Chondrocyte (in vitro differentiated cells): ENCODE measurements at regions not wholly inside any gene's neighbourhood (a gene's known extent, or its start where the extent isn't known, plus 50 kb on each side); places are given as distances from the start of the nearest gene placed in this dataset.

Experiments
- DNase-seq: peaks from one replicate; pipeline ENCODE4 v3.0.0; 2021; ENCODE audit warnings: mixed read lengths, low spot score
- H3K27ac Mint-ChIP-seq: one replicate; pipeline ENCODE4 v1.8.0; 2021; ENCODE audit warnings: mild to moderate bottlenecking, moderate library complexity, mixed read lengths; ENCODE audit not compliant: unreplicated experiment
- H3K27me3 Mint-ChIP-seq: 2 replicates; pipeline ENCODE4 v1.8.0; 2021; ENCODE audit warnings: low read depth, mixed read lengths
- H3K36me3 Mint-ChIP-seq: 2 replicates; pipeline ENCODE4 v1.8.0; 2021; ENCODE audit warnings: low read depth, mixed read lengths
- H3K4me1 Mint-ChIP-seq: 2 replicates; pipeline ENCODE4 v1.8.0; 2021; ENCODE audit warnings: low read depth, mild to moderate bottlenecking, mixed read lengths
- H3K4me3 Mint-ChIP-seq: one replicate; pipeline ENCODE4 v1.8.0; 2021; ENCODE audit warnings: mild to moderate bottlenecking, moderate library complexity, mixed read lengths; ENCODE audit not compliant: unreplicated experiment
- H3K9me3 Mint-ChIP-seq: 2 replicates; pipeline ENCODE4 v1.8.0; 2021; ENCODE audit warnings: low read depth, mixed read lengths
- CTCF ChIP-seq: fragments of 200-600 bp; sonication (generic); IDR thresholded peaks from 2 replicates; pipeline ENCODE4 v1.5.0; 2021; ENCODE audit warnings: antibody characterized with exemption, mild to moderate bottlenecking, moderate library complexity

GRCh38 chr9:134491196-134491835, 150.3 kb upstream of the COL5A1 start:
- Mint-ChIP-seq H3K9me3 (no peaks in the 10 kb centered on the region), H3K27ac (no peak overlapping the region)
- TF ChIP-seq CTCF, result no peak

DNA sequence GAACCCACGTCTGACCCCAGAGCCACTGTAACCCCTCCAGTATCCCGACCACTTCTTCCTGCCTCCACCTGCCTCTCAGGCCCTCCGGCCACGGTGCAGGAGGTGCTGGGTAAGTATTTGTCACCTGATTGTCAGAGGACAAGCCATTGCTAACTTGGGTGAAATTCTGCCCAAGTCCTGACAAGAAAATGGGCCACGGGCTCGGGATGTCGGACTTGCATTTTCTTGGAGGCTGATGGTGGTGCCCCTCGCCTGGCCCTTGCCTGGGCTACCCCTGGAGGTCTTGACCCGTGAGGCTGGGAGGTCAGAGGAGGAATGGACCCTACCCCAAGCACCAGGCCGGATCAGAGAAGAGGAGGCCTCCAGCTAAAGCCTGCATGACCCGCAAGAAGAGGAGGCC, 149.7 kb upstream of the COL5A1 start:
- Mint-ChIP-seq H3K9me3 (no peaks in the 10 kb centered on the region), H3K27ac (no peak overlapping the region), H3K4me1 (peaks cover 18% of the 10 kb centered on the region), H3K4me3 (no peak overlapping the region), H3K27me3 (no peaks in the 10 kb centered on the region), H3K36me3 (no peaks in the 10 kb centered on the region)
- no peak for DNase-seq
- no peak for TF ChIP-seq CTCF

More at GRCh38 chr9:134491196-134491835, 150.3 kb upstream of the COL5A1 start:
- no peak for DNase-seq
- Mint-ChIP-seq H3K4me1 (peaks cover 13% of the 10 kb centered on the region), H3K27me3 (no peaks in the 10 kb centered on the region), H3K4me3 (no peak overlapping the region), H3K36me3 (no peaks in the 10 kb centered on the region)

DNA sequence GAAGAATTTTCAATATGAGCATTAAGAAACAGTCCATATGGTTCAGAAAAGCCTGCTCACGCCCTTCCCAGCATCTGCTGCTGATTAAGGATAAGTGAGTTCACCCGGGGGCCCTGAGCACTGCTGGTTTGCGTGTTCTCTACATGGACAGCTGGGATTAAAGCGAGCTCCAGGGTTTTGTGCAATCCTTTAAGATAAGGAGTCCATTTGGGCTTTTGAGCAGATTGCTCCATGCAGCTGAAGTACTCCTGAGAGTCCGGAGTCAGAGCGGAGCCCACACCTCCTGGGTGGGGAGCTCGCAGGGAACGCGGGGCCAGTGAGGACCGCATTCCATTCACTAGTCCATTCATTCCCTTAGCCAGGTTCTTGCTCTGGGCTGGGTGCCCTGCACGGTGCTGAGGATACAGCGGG, 149.3 kb upstream of the COL5A1 start:
- Mint-ChIP-seq H3K27ac (no peak overlapping the region), H3K4me1 (peaks cover 22% of the 10 kb centered on the region), H3K4me3 (no peak overlapping the region)

DNA sequence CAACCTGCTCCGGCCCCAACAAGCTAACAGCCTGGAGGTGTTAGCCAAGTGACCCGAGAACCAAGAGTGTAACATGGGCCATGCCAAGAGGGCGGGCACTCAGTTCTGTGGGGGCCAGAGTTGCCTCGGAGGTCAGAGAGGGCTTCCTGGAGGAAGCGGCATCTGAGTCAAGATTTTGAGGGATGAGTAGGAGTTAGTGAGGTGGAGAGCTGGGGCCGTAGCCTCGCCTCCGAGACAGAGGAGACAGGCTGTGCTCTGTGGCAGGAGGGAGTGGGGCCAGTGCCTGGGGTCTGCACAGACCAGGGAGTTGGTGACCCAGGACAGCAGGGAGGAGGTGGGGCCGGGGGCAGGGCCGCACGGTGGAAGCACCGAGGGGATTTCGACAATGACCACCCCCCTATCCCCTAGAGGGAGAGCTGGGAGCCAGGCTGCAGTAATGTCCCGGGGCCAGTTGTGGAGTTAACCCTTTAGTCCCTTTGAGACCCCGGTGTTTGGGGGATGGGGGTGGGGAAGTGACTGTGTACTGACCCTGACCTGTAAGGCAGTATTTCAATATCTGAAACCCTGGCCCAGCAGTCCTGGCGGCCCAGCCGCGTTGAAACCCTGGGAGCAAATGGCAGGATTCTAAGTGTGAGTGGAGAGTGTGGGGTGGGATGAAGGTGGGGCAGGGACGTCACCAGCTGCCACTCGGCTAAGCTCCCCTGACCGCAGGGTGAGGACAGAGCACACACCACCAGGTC, 148.7 kb upstream of the COL5A1 start:
- Mint-ChIP-seq H3K9me3 (no peaks in the 10 kb centered on the region), H3K27ac (no peak overlapping the region), H3K4me3 (no peak overlapping the region), H3K27me3 (no peaks in the 10 kb centered on the region), H3K36me3 (no peaks in the 10 kb centered on the region), H3K4me1 (peaks cover 27% of the 10 kb centered on the region)
- DNase-seq, result no peak
- no peak for TF ChIP-seq CTCF

More for the DNA sequence above, 149.3 kb upstream of the COL5A1 start:
- no peak for DNase-seq
- Mint-ChIP-seq H3K9me3 (no peaks in the 10 kb centered on the region), H3K27me3 (no peaks in the 10 kb centered on the region), H3K36me3 (no peaks in the 10 kb centered on the region)
- no peak for TF ChIP-seq CTCF

DNA sequence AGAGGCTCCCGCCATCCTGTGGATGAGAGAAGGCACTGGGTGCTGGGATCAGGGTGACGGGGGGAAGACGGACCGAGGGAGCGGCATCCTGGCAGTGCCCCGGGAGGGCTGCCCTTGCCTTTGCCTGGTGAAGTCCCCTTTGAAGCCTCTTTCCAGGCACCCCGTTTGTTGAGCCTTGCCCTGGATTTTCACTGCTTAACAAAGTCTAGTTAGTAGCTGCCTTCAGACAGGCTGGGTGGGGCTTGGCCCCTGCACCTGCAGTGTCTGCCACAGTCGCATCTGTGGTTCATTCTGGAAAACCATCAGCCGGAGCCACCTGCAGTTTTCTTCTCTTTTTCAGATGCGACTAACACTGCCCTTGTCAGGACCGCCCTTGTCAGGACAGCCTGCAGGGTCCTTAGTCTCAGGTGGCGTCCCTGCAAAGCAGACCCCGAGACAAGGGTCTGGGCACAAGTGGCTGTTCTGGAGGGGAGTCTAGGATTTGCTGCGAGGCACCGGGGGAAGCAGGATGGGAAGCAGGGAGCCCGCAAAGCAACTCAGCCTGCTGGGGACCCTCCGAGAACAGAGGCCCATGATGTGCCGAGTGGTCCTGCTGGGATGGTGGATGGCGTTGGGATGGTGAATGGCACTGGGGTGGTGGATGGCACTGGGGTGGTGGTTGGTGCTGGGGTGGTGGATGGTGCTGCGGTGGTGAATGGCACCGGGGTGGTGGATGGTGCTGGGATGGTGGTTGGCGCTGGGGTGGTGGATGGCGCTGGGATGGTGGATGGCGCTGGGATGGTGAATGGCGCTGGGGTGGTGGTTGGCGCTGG, 147.9 kb upstream of the COL5A1 start:
- DNase-seq, result no peak
- no peak for TF ChIP-seq CTCF
- Mint-ChIP-seq H3K27ac (no peak overlapping the region), H3K27me3 (no peaks in the 10 kb centered on the region), H3K36me3 (no peaks in the 10 kb centered on the region), H3K9me3 (no peaks in the 10 kb centered on the region), H3K4me1 (peaks cover 24% of the 10 kb centered on the region), H3K4me3 (no peak overlapping the region)
